B cell (primary cell): ENCODE measurements at regions not wholly inside any gene's neighbourhood (a gene's known extent, or its start where the extent isn't known, plus 50 kb on each side); places are given as distances from the start of the nearest gene placed in this dataset.
"Not testable (repeated sequence)": the region's sequence is repeated elsewhere in the genome, so short reads cannot be mapped to it uniquely, and the experiment has no call there.

ENCODE experiments used
- CTCF ChIP-seq: fragments of 200-600 bp; IDR thresholded peaks from one replicate; pipeline ENCODE4 v1.8.0; 2022; ENCODE audit warnings: antibody characterized with exemption, mild to moderate bottlenecking
- EZH2 ChIP-seq: IDR thresholded peaks from 2 replicates; pipeline ENCODE4 v1.6.1; 2012; ENCODE audit warnings: borderline replicate concordance, low read depth, mild to moderate bottlenecking, moderate library complexity, low read length; ENCODE audit not compliant: insufficient read depth, poor library complexity, severe bottlenecking

GRCh38 chrX:39277685-39278390 is 476.6 kb downstream of the MID1IP1 start:
- TF ChIP-seq CTCF, EZH2: not testable (repeated sequence)
